H1 (cell line): ENCODE measurements at regions not wholly inside any gene's neighbourhood (a gene's known extent, or its start where the extent isn't known, plus 50 kb on each side); places are given as distances from the start of the nearest gene placed in this dataset.

Source experiments
- CTCF ChIA-PET: fragments of 300-600 bp; sonication (Branson Sonifier 250); formaldehyde crosslinking; loops from one replicate; lab custom pipeline; 2021; ENCODE audit not compliant: partially characterized antibody; lab: Charles Lee
- POLR2A ChIA-PET: fragments of 300-600 bp; sonication (Branson Sonifier 250); formaldehyde crosslinking; loops from one replicate; lab custom pipeline; 2021; ENCODE audit warnings: inconsistent platforms; ENCODE audit not compliant: partially characterized antibody; lab: Charles Lee
- DNase-seq, 2 experiments: peaks; one replicate each; pipeline versions ENCODE4 v3.0.0 to v3.0.0-alpha.2; 2010 to 2022; ENCODE audit warnings: low spot score in 2 of 2, low read depth in 1 of 2, mixed read lengths in 1 of 2
- FAIRE-seq: peaks from 2 replicates; lab custom pipeline; 2011; peaks lifted over from hg19 to GRCh38; lab: Jason Lieb, UNC
- H2AFZ ChIP-seq: 2 replicates; pipeline ENCODE4 v1.8.1; 2012; ENCODE audit warnings: low read length, inconsistent platforms
- H2AK5ac ChIP-seq: 2 replicates; pipeline ENCODE4 v1.6.1; 2013; ENCODE audit warnings: low read depth, low read length
- H2BK120ac ChIP-seq: replicated peaks from 2 replicates; pipeline ENCODE3; 2013; ENCODE audit warnings: low read depth, low read length, inconsistent platforms
- H2BK12ac ChIP-seq: 2 replicates; pipeline ENCODE4 v1.6.1; 2013; ENCODE audit warnings: low read depth, low read length
- H2BK15ac ChIP-seq: 2 replicates; pipeline ENCODE4 v1.6.1; 2013; ENCODE audit warnings: low read length
- H2BK20ac ChIP-seq: 2 replicates; pipeline ENCODE4 v1.6.1; 2013; ENCODE audit warnings: low read length
- H2BK5ac ChIP-seq: 2 replicates; pipeline ENCODE4 v1.6.1; 2013; ENCODE audit warnings: low read depth, low read length
- H3K14ac ChIP-seq: 2 replicates; pipeline ENCODE4 v1.6.1; 2013; ENCODE audit warnings: inconsistent platforms; ENCODE audit not compliant: insufficient read length
- H3K18ac ChIP-seq: 2 replicates; pipeline ENCODE4 v1.6.1; 2013; ENCODE audit warnings: low read length; ENCODE audit errors: extremely low read depth
- H3K23ac ChIP-seq: 2 replicates; pipeline ENCODE4 v1.6.1; 2013; ENCODE audit warnings: inconsistent platforms; ENCODE audit not compliant: insufficient read length
- H3K23me2 ChIP-seq: 2 replicates; pipeline ENCODE4 v1.6.1; 2013; ENCODE audit warnings: low read depth, low read length
- H3K27ac ChIP-seq: 2 replicates; pipeline ENCODE4 v1.6.1; 2011; ENCODE audit warnings: low read depth, low read length, inconsistent platforms
- H3K27me3 ChIP-seq, 4 experiments: replicated peaks in 1 of 4; 1 replicate in 1 of 4; 2 replicates in 3 of 4; pipeline versions ENCODE4 v1.6.1 to v1.8.1; 2011 to 2013; ENCODE audit warnings: low read length in 3 of 4, mild to moderate bottlenecking in 3 of 4, inconsistent platforms in 2 of 4, mixed read lengths in 2 of 4, moderate library complexity in 1 of 4; ENCODE audit not compliant: control insufficient read depth in 3 of 4, insufficient read depth in 3 of 4; ENCODE audit errors: extremely low read depth in 1 of 4
- H3K36me3 ChIP-seq, 4 experiments: 2 replicates each; pipeline versions ENCODE4 v1.6.1 to v1.8.1; 2011 to 2013; ENCODE audit warnings: mild to moderate bottlenecking in 4 of 4, low read length in 3 of 4, moderate library complexity in 2 of 4, control low read depth in 1 of 4, inconsistent platforms in 1 of 4; ENCODE audit not compliant: insufficient read depth in 4 of 4, control insufficient read depth in 2 of 4
- H3K4ac ChIP-seq: replicated peaks from 2 replicates; pipeline ENCODE3; 2013; ENCODE audit warnings: low read length, low read depth, mixed read lengths, inconsistent platforms; ENCODE audit not compliant: insufficient read length
- H3K4me1 ChIP-seq, 4 experiments: replicated peaks in 1 of 4; 1 replicate in 1 of 4; 2 replicates in 3 of 4; pipeline versions ENCODE4 v1.6.1 to v1.8.1; 2011 to 2013; ENCODE audit warnings: low read length in 3 of 4, inconsistent platforms in 2 of 4, mixed read lengths in 1 of 4; ENCODE audit not compliant: insufficient read depth in 4 of 4, control insufficient read depth in 3 of 4
- H3K4me2 ChIP-seq, 2 experiments: 2 replicates each; pipeline versions ENCODE4 v1.6.1 to v1.8.1; 2011 to 2013; ENCODE audit warnings: low read depth in 2 of 2, low read length in 2 of 2, control low read depth in 1 of 2, inconsistent platforms in 1 of 2, mild to moderate bottlenecking in 1 of 2; ENCODE audit not compliant: insufficient read depth in 1 of 2
- H3K4me3 ChIP-seq, 4 experiments: fragments of 200-600, 300-600 bp in 1 of 4; sonication (generic), shearing (Covaris generic), sonication (Bioruptor Twin) in 1 of 4; 2 replicates each; pipeline versions ENCODE4 v1.5.1 to v1.8.1; 2011 to 2016; ENCODE audit warnings: low read length in 4 of 4, low read depth in 3 of 4, control low read depth in 2 of 4, inconsistent platforms in 2 of 4, mild to moderate bottlenecking in 2 of 4, mixed read lengths in 1 of 4, moderate library complexity in 1 of 4; ENCODE audit not compliant: insufficient read depth in 2 of 4; ENCODE audit errors: extremely low read depth in 1 of 4
- H3K56ac ChIP-seq: replicated peaks from 2 replicates; pipeline ENCODE3; 2013; ENCODE audit warnings: low read depth, mild to moderate bottlenecking, mixed read lengths, low read length, inconsistent platforms; ENCODE audit not compliant: insufficient read length
- H3K79me1 ChIP-seq: 2 replicates; pipeline ENCODE4 v1.6.1; 2013; ENCODE audit warnings: low read depth, low read length, control low read depth
- H3K79me2 ChIP-seq, 2 experiments: 2 replicates each; pipeline versions ENCODE4 v1.6.1 to v1.8.1; 2012 to 2013; ENCODE audit warnings: low read length in 2 of 2, mild to moderate bottlenecking in 2 of 2, inconsistent platforms in 1 of 2; ENCODE audit not compliant: insufficient read depth in 2 of 2, control insufficient read depth in 1 of 2
- H3K9ac ChIP-seq, 4 experiments: replicated peaks in 1 of 4; 1 replicate in 1 of 4; 2 replicates in 3 of 4; pipeline versions ENCODE4 v1.6.1 to v1.8.1; 2011 to 2013; ENCODE audit warnings: low read depth in 3 of 4, low read length in 3 of 4, control low read depth in 2 of 4, mild to moderate bottlenecking in 2 of 4, moderate library complexity in 2 of 4, inconsistent platforms in 1 of 4; ENCODE audit errors: extremely low read depth in 1 of 4
- H3K9me3 ChIP-seq, 2 experiments: 2 replicates each; pipeline versions ENCODE4 v1.6.1 to v1.8.1; 2012 to 2013; ENCODE audit warnings: mild to moderate bottlenecking in 2 of 2, moderate library complexity in 2 of 2, control low read depth in 1 of 2, inconsistent platforms in 1 of 2, low read depth in 1 of 2, low read length in 1 of 2, mixed read lengths in 1 of 2; ENCODE audit not compliant: insufficient read depth in 2 of 2
- H4K20me1 ChIP-seq, 2 experiments: replicated peaks in 1 of 2; 2 replicates each; pipeline versions ENCODE3 to v1.8.1; 2011 to 2013; ENCODE audit warnings: inconsistent platforms in 2 of 2, low read length in 2 of 2, mild to moderate bottlenecking in 1 of 2; ENCODE audit not compliant: insufficient read depth in 2 of 2, control insufficient read depth in 1 of 2
- H4K5ac ChIP-seq: 2 replicates; pipeline ENCODE4 v1.6.1; 2013; ENCODE audit warnings: low read length, low read depth, mixed read lengths, inconsistent platforms; ENCODE audit not compliant: insufficient read length
- H4K8ac ChIP-seq: 2 replicates; pipeline ENCODE4 v1.8.0; 2013; ENCODE audit warnings: mild to moderate bottlenecking, moderate library complexity, low read length, inconsistent platforms; ENCODE audit not compliant: insufficient read depth; ENCODE audit errors: extremely low read depth
- H4K91ac ChIP-seq: replicated peaks from 2 replicates; pipeline ENCODE3; 2013; ENCODE audit warnings: low read length, mixed read lengths, inconsistent platforms; ENCODE audit not compliant: insufficient read length
- ASH2L ChIP-seq: fragments of 200-600, 300-600 bp; sonication (generic); IDR thresholded peaks from one replicate; pipeline ENCODE4 v1.7.1; 2017; ENCODE audit warnings: low read length
- BCL11A ChIP-seq, 2 experiments: IDR thresholded peaks; one replicate each; pipeline ENCODE4 v1.6.1; 2011; ENCODE audit warnings: low read depth in 2 of 2, low read length in 2 of 2, mild to moderate bottlenecking in 2 of 2
- FOSL1 ChIP-seq: IDR thresholded peaks from 2 replicates; pipeline ENCODE4 v1.6.1; 2011; ENCODE audit warnings: mild to moderate bottlenecking, low read depth, low read length, moderate library complexity; ENCODE audit not compliant: insufficient read depth
- GABPA ChIP-seq: IDR thresholded peaks from 2 replicates; pipeline ENCODE4 v1.6.1; 2011; ENCODE audit warnings: mild to moderate bottlenecking, low read length, moderate library complexity, borderline replicate concordance; ENCODE audit not compliant: insufficient read depth
- HDAC6 ChIP-seq: IDR thresholded peaks from one replicate; pipeline ENCODE4 v1.7.1; 2012; ENCODE audit warnings: low read depth, mild to moderate bottlenecking, inconsistent platforms, low read length, moderate library complexity
- JUN ChIP-seq: IDR thresholded peaks from 2 replicates; pipeline ENCODE4 v1.6.1; 2011; ENCODE audit warnings: low read depth, mild to moderate bottlenecking, improper control_type of control experiment, low read length
- KDM1A ChIP-seq: fragments of 200-600, 300-600 bp; sonication (generic); IDR thresholded peaks from 2 replicates; pipeline ENCODE4 v1.7.1; 2016; ENCODE audit warnings: mild to moderate bottlenecking, low read length, borderline replicate concordance
- KDM5A ChIP-seq: fragments of 200-600 bp; IDR thresholded peaks from 2 replicates; pipeline ENCODE4 v1.7.1; 2012; ENCODE audit warnings: mild to moderate bottlenecking, low read length, inconsistent platforms, mixed read lengths
- POLR2AphosphoS5 ChIP-seq: IDR thresholded peaks from 2 replicates; pipeline ENCODE4 v1.6.1; 2011; ENCODE audit warnings: low read depth, low read length
- POU5F1 ChIP-seq: IDR thresholded peaks from 2 replicates; pipeline ENCODE4 v1.6.1; 2011; ENCODE audit warnings: low read depth, mild to moderate bottlenecking, low read length, moderate library complexity
- RBBP5 ChIP-seq: IDR thresholded peaks from 2 replicates; pipeline ENCODE4 v1.7.1; 2012; ENCODE audit warnings: low read depth, mild to moderate bottlenecking, inconsistent platforms, low read length, moderate library complexity, borderline replicate concordance
- SIX5 ChIP-seq: IDR thresholded peaks from 2 replicates; pipeline ENCODE4 v1.6.1; 2011; ENCODE audit warnings: mild to moderate bottlenecking, low read depth, low read length
- TAF1 ChIP-seq: IDR thresholded peaks from 2 replicates; pipeline ENCODE4 v1.6.1; 2011; ENCODE audit warnings: mild to moderate bottlenecking, low read depth, low read length
- WGBS, 2 experiments: shearing (Covaris generic) in 1 of 2; methylation state at CpG; one replicate each; pipeline versions ENCODE4 v1.1.6 to v1.1.7; 2013 to 2015; ENCODE audit warnings: low lambda C conversion rate in 2 of 2, mixed read lengths in 2 of 2, inconsistent platforms in 1 of 2, low coverage in 1 of 2, missing lambda C conversion rate in 1 of 2; ENCODE audit not compliant: insufficient replicate concordance in 2 of 2, insufficient coverage in 1 of 2, insufficient read length in 1 of 2; ENCODE audit errors: extremely low coverage in 1 of 2, missing lambda C conversion rate in 1 of 2; 5-methylcytosine and 5-hydroxymethylcytosine counted together
- TF ChIP-seq, protein P1 (sequence below): IDR thresholded peaks from 2 replicates; pipeline ENCODE4 v1.6.1; 2012; ENCODE audit warnings: inconsistent platforms

- WGBS, 2 experiments: 90% methylated on average over 9 of the region's 9 CpGs; no CpG with 5 or more reads in 1 of the 2 experiments
- peaks cover 0 to 2% (median 0%) of the 10 kb centered on the region in 4 experiments; a peak in 2 of 7 replicates for H3K4me1 ChIP-seq
- H3K4me3 ChIP-seq: no peak overlapping the region
- no peak overlapping the region for H4K91ac ChIP-seq
- no peaks in the 10 kb centered on the region for H3K79me1 ChIP-seq
- no peak overlapping the region for H3K18ac ChIP-seq
- no peak overlapping the region for H2AFZ ChIP-seq
- H3K27ac ChIP-seq: no peak overlapping the region
- no peak overlapping the region for H2BK120ac ChIP-seq
- TF ChIP-seq KDM5A (no peak), KDM1A (no peak), HDAC6 (no peak), BCL11A (IDR thresholded peaks at IDR 0.05; ENCODE audit: low read depth in 2 of 2, low read length in 2 of 2) (no peak), POU5F1 (no peak), RBBP5 (no peak), POLR2AphosphoS5 (no peak), TAF1 (no peak), GABPA (no peak), SIX5 (no peak), FOSL1 (no peak), ASH2L (no peak), JUN (no peak)
- TF ChIP-seq, protein P1, sequence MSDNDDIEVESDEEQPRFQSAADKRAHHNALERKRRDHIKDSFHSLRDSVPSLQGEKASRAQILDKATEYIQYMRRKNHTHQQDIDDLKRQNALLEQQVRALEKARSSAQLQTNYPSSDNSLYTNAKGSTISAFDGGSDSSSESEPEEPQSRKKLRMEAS: no peak
- TF ChIP-seq, all 59 proteins: peak for 0
- H3K56ac ChIP-seq: no peak overlapping the region
- H2BK5ac ChIP-seq: no peak overlapping the region
- no peak overlapping the region for H4K5ac ChIP-seq
- no peaks in the 10 kb centered on the region for H3K79me2 ChIP-seq
- H3K4ac ChIP-seq: no peak overlapping the region
- no peak overlapping the region for H3K9ac ChIP-seq
- no peak overlapping the region for H2BK15ac ChIP-seq
- no peak overlapping the region for H2BK12ac ChIP-seq
- H2AK5ac ChIP-seq: no peak overlapping the region
- no peak overlapping the region for H3K14ac ChIP-seq
- H3K23me2 ChIP-seq: no peaks in the 10 kb centered on the region
- no peak overlapping the region for H2BK20ac ChIP-seq
- no peak for FAIRE-seq
- no peak overlapping the region for H3K23ac ChIP-seq
- H3K4me2 ChIP-seq: no peak overlapping the region
- DNase-seq: peak in 1 of 2 experiments; percentile 19
- H3K9me3 ChIP-seq: peaks cover 3 to 4% of the 10 kb centered on the region in 2 experiments; a peak in 2 of 4 replicates
- CTCF ChIA-PET: interaction anchor here (1.3 kb wide), 1 partner anchor 18 kb away, joined by 4 read pairs; no protein-coding TSS in a partner anchor
- no peaks in the 10 kb centered on the region for H4K20me1 ChIP-seq
- no peaks in the 10 kb centered on the region for H3K27me3 ChIP-seq
- POLR2A ChIA-PET: no interaction called here
- H4K8ac ChIP-seq: no peak overlapping the region
- H3K36me3 ChIP-seq: no peaks in the 10 kb centered on the region
Measured at GRCh38 chr6:3915076-3915791, 66.1 kb downstream of the FAM50B start.
